Kidney (tissue), 13 donors: ENCODE measurements at regions not wholly inside any gene's neighbourhood (a gene's known extent, or its start where the extent isn't known, plus 50 kb on each side); places are given as distances from the start of the nearest gene placed in this dataset.
"Not testable (repeated sequence)": the region's sequence is repeated elsewhere in the genome, so short reads cannot be mapped to it uniquely, and the experiment has no call there.

Experiments
- DNase-seq, 5 donors: peaks; one replicate each; pipeline ENCODE4 v3.0.0-alpha.2; 2013 to 2020
- FAIRE-seq: peaks from 2 replicates; lab custom pipeline; 2012; peaks lifted over from hg19 to GRCh38; lab: Jason Lieb, UNC
- H3K27ac ChIP-seq, 2 donors: one replicate each; pipeline ENCODE4 v1.7.0; 2013; ENCODE audit warnings: low read depth in 2 of 2, low read length in 2 of 2, inconsistent platforms in 1 of 2
- H3K27me3 ChIP-seq: one replicate; pipeline ENCODE4 v1.7.1; 2013; ENCODE audit warnings: low read length, inconsistent platforms; ENCODE audit not compliant: control insufficient read depth, insufficient read depth
- H3K36me3 ChIP-seq, 3 donors: one replicate each; pipeline versions ENCODE4 v1.7.0 to v1.7.1; 2013; ENCODE audit warnings: low read length in 3 of 3, control low read depth in 1 of 3, inconsistent platforms in 1 of 3; ENCODE audit not compliant: insufficient read depth in 3 of 3, control insufficient read depth in 2 of 3
- H3K4me1 ChIP-seq, 3 donors: one replicate each; pipeline versions ENCODE4 v1.7.0 to v1.7.1; 2013; ENCODE audit warnings: low read length in 3 of 3, inconsistent platforms in 1 of 3, low read depth in 1 of 3; ENCODE audit not compliant: control insufficient read depth in 2 of 3, insufficient read depth in 2 of 3
- H3K4me3 ChIP-seq, 3 donors: one replicate each; pipeline versions ENCODE4 v1.7.0 to v1.8.1; 2013; ENCODE audit warnings: low read length in 3 of 3, control low read depth in 1 of 3, inconsistent platforms in 1 of 3
- H3K9ac ChIP-seq, 3 donors: one replicate each; pipeline versions ENCODE4 v1.7.0 to v1.7.1; 2013; ENCODE audit warnings: low read length in 3 of 3, control low read depth in 1 of 3, inconsistent platforms in 1 of 3
- H3K9me3 ChIP-seq, 3 donors: one replicate each; pipeline versions ENCODE4 v1.7.0 to v1.7.1; 2013; ENCODE audit warnings: low read length in 3 of 3, control low read depth in 1 of 3, inconsistent platforms in 1 of 3; ENCODE audit not compliant: control insufficient read depth in 2 of 3, insufficient read depth in 1 of 3
- intact Hi-C: fragments of 100-400 bp; cut with DNase I; formaldehyde crosslinking; loops from one replicate; pipeline ENCODE4 v1.11.1; 2022
- TF ChIP-seq, protein P1 (sequence below): IDR thresholded peaks from 3 replicates; pipeline ENCODE4 v1.5.1; 2012; ENCODE audit warnings: mild to moderate bottlenecking, moderate library complexity, borderline replicate concordance; ENCODE audit not compliant: insufficient read depth; ENCODE audit errors: extremely low read depth
- donor health status: control.
- donor health status: control.
- donor health status: control.
- donor health status: control.
- donor health status: control.
- donor health status: DM: yes; HTN: yes; CAD: no.
- donor health status: Normal renal cell carcinoma (clear cell type).

DNA sequence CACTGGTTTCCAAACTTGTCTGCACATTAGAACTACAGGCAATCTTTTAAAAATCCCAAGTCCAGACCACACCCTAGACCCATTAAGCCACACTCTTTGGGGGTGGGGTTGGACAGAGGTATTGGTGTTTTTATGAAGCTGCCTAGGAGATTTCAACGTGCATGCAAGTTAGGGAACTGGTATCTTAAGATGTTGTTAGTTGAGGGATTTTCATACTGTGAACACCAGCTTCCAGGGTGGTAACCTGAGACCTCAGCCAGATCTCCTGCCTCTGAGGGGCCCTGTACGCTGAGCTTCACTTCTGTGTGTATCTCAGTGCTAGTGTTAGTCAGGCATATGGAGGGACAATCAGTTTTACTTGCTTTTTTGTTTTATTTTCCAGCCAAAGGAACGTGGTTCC, 138.0 kb downstream of the UTRN start:
- H3K27ac ChIP-seq = no peak overlapping the region
- TF ChIP-seq, protein P1, sequence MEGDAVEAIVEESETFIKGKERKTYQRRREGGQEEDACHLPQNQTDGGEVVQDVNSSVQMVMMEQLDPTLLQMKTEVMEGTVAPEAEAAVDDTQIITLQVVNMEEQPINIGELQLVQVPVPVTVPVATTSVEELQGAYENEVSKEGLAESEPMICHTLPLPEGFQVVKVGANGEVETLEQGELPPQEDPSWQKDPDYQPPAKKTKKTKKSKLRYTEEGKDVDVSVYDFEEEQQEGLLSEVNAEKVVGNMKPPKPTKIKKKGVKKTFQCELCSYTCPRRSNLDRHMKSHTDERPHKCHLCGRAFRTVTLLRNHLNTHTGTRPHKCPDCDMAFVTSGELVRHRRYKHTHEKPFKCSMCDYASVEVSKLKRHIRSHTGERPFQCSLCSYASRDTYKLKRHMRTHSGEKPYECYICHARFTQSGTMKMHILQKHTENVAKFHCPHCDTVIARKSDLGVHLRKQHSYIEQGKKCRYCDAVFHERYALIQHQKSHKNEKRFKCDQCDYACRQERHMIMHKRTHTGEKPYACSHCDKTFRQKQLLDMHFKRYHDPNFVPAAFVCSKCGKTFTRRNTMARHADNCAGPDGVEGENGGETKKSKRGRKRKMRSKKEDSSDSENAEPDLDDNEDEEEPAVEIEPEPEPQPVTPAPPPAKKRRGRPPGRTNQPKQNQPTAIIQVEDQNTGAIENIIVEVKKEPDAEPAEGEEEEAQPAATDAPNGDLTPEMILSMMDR = no peak
- DNase-seq = peak in 3 of 5 donors; percentile 36 to 64 (median 40)
- FAIRE-seq = no peak
- H3K4me3 ChIP-seq = no peak overlapping the region
- H3K4me1 ChIP-seq = no peaks in the 10 kb centered on the region
- intact Hi-C loops = no loop called here
- H3K9me3 ChIP-seq = no peaks in the 10 kb centered on the region
- H3K36me3 ChIP-seq = peaks cover 2 to 10% (median 3%) of the 10 kb centered on the region in 3 donors
- H3K27me3 ChIP-seq = no peaks in the 10 kb centered on the region
- no peak overlapping the region for H3K9ac ChIP-seq

- Histone ChIP-seq H3K36me3 (peaks cover 3 to 12% (median 4%) of the 10 kb centered on the region in 3 donors), H3K27ac (no peak overlapping the region), H3K9ac (no peak overlapping the region), H3K4me1 (peaks cover 0 to 2% (median 0%) of the 10 kb centered on the region in 3 donors), H3K4me3 (no peak overlapping the region), H3K9me3 (no peaks in the 10 kb centered on the region), H3K27me3 (no peaks in the 10 kb centered on the region)
- no peak for DNase-seq
- intact Hi-C loops = no loop called here
- no peak for FAIRE-seq
- TF ChIP-seq, protein P1 = no peak
Observed at GRCh38 chr6:144429753-144430152, 144.6 kb downstream of the UTRN start.

- H3K9me3 ChIP-seq, H3K4me1 ChIP-seq, H3K27ac ChIP-seq, intact Hi-C loops, H3K27me3 ChIP-seq, H3K4me3 ChIP-seq, H3K9ac ChIP-seq, FAIRE-seq, DNase-seq: not testable (repeated sequence)
- H3K36me3 ChIP-seq = peaks cover 0 to 13% (median 6%) of the 10 kb centered on the region in 3 donors
Observed at GRCh38 chr6:144433446-144433845, 148.3 kb downstream of the UTRN start.

- DNase-seq (peak in 1 of 5 donors; percentile 73), FAIRE-seq (no peak)
- intact Hi-C loops = no loop called here
- TF ChIP-seq, protein P1 = no peak
- peaks cover 0 to 2% (median 0%) of the 10 kb centered on the region in 3 donors for H3K4me1 ChIP-seq
- H3K27ac ChIP-seq = no peak overlapping the region
- H3K9ac ChIP-seq = no peak overlapping the region
- peaks cover 0 to 21% (median 11%) of the 10 kb centered on the region in 3 donors for H3K36me3 ChIP-seq
- H3K9me3 ChIP-seq = no peaks in the 10 kb centered on the region
- no peak overlapping the region for H3K4me3 ChIP-seq
- no peaks in the 10 kb centered on the region for H3K27me3 ChIP-seq
Observed at GRCh38 chr6:144434308-144434990, 149.3 kb downstream of the UTRN start.
